K562 (cell line): ENCODE measurements at regions not wholly inside any gene's neighbourhood (a gene's known extent, or its start where the extent isn't known, plus 50 kb on each side); places are given as distances from the start of the nearest gene placed in this dataset.

Experiments
- ATAC-seq: fragments of 200-7000 bp; cut with Tn5 transposase; 3 replicates; pipeline ENCODE4 v1.9.1; 2020; ENCODE audit warnings: moderate library complexity
- BruUV-seq: library from RNA; stranded (reverse); fragments of 400-500 nt; replicated peaks from 2 replicates; lab custom pipeline; 2021; lab: Mats Ljungman, UMichigan
- CTCF ChIA-PET: fragments of 300-600 bp; formaldehyde crosslinking; extraction: SDS; loops from one replicate; lab custom pipeline; 2021; ENCODE audit warnings: low intra/inter-chr PET ratio; lab: Yijun Ruan, JAX
- POLR2A ChIA-PET: fragments of 300-600, 350-650 bp; sonication (Branson Sonifier 250); formaldehyde crosslinking; extraction: SDS; loops from one replicate; lab custom pipeline; 2021; ENCODE audit warnings: antibody characterized with exemption, inconsistent platforms; lab: Yijun Ruan, JAX
- DNase-seq, 4 experiments: peaks; one replicate each; pipeline versions ENCODE4 v3.0.0 to v3.0.0-alpha.2; 2011 to 2018; ENCODE audit warnings: low spot score in 3 of 4, mixed read lengths in 3 of 4; ENCODE audit errors: extremely low read depth in 1 of 4
- FAIRE-seq: peaks from 2 replicates; lab custom pipeline; 2011; peaks lifted over from hg19 to GRCh38; lab: Jason Lieb, UNC
- H2AFZ ChIP-seq: 2 replicates; pipeline ENCODE4 v1.6.0; 2011; ENCODE audit warnings: low read depth, low read length, control low read depth, inconsistent platforms
- H3K27ac ChIP-seq: fragments of 200-600 bp; 3 replicates; pipeline ENCODE4 v1.8.0; 2011; ENCODE audit warnings: low read depth, mild to moderate bottlenecking, control low read depth, inconsistent platforms, low read length, moderate library complexity, mixed read lengths; ENCODE audit errors: extremely low read depth
- H3K27me3 ChIP-seq, 2 experiments: fragments of 300-600 bp in 1 of 2; 2 replicates in 1 of 2; 3 replicates in 1 of 2; pipeline versions ENCODE4 v1.6.0 to v1.8.0; 2011; ENCODE audit warnings: inconsistent platforms in 2 of 2, low read length in 2 of 2, mild to moderate bottlenecking in 1 of 2, mixed read lengths in 1 of 2, moderate library complexity in 1 of 2; ENCODE audit not compliant: control insufficient read depth in 2 of 2, insufficient read depth in 2 of 2
- H3K36me3 ChIP-seq: fragments of 300-600 bp; 3 replicates; pipeline ENCODE4 v1.8.0; 2011; ENCODE audit warnings: mild to moderate bottlenecking, low read length, inconsistent platforms; ENCODE audit not compliant: control insufficient read depth, insufficient read depth
- H3K4me1 ChIP-seq, 2 experiments: fragments of 200-600 bp in 1 of 2; replicated peaks in 1 of 2; 2 replicates in 1 of 2; 3 replicates in 1 of 2; pipeline versions ENCODE4 v1.5.1 to v1.8.0; 2011; ENCODE audit warnings: inconsistent platforms in 2 of 2, low read length in 2 of 2, mild to moderate bottlenecking in 1 of 2, mixed read lengths in 1 of 2, moderate library complexity in 1 of 2; ENCODE audit not compliant: control insufficient read depth in 2 of 2, insufficient read depth in 2 of 2
- H3K4me2 ChIP-seq: 2 replicates; pipeline ENCODE4 v1.6.1; 2011; ENCODE audit warnings: low read length, control low read depth, inconsistent platforms, mixed read lengths; ENCODE audit not compliant: insufficient read depth
- H3K4me3 ChIP-seq: fragments of 200-600 bp; sonication (generic), shearing (Covaris generic); 2 replicates; pipeline ENCODE4 v1.5.1; 2016; ENCODE audit warnings: control low read depth, inconsistent platforms
- H3K79me2 ChIP-seq: fragments of 200-600 bp; 3 replicates; pipeline ENCODE4 v1.8.0; 2011; ENCODE audit warnings: low read length, inconsistent platforms; ENCODE audit not compliant: control insufficient read depth, insufficient read depth
- H3K9ac ChIP-seq, 2 experiments: 2 replicates each; pipeline versions ENCODE4 v1.6.0 to v1.6.1; 2011; ENCODE audit warnings: low read depth in 2 of 2, low read length in 2 of 2, control low read depth in 1 of 2, inconsistent platforms in 1 of 2, mild to moderate bottlenecking in 1 of 2, mixed read lengths in 1 of 2; ENCODE audit not compliant: insufficient read depth in 1 of 2
- H3K9me1 ChIP-seq: one replicate; pipeline ENCODE4 v1.6.0; 2011; ENCODE audit warnings: inconsistent platforms, mild to moderate bottlenecking, low read length, moderate library complexity; ENCODE audit not compliant: control insufficient read depth, insufficient read depth
- H3K9me3 ChIP-seq: replicated peaks from 2 replicates; pipeline ENCODE4 v1.5.1; 2011; ENCODE audit warnings: low read depth, low read length, inconsistent platforms; ENCODE audit not compliant: control insufficient read depth, insufficient read depth
- H4K20me1 ChIP-seq: replicated peaks from 2 replicates; pipeline ENCODE4 v1.6.1; 2011; ENCODE audit warnings: low read length, inconsistent platforms, mixed read lengths; ENCODE audit not compliant: control insufficient read depth, insufficient read depth
- ETS2 ChIP-seq: IDR thresholded peaks from 2 replicates; pipeline ENCODE4 v1.6.1; 2016; ENCODE audit warnings: borderline replicate concordance, missing genetic modification characterization, mild to moderate bottlenecking, moderate library complexity, missing compliant biosample characterization; ENCODE audit not compliant: poor library complexity, severe bottlenecking
- GATAD2B ChIP-seq: fragments of 450-650 bp; IDR thresholded peaks from 2 replicates; pipeline ENCODE4 v1.6.1; 2017; ENCODE audit warnings: mild to moderate bottlenecking, borderline replicate concordance
- MAFF ChIP-seq: IDR thresholded peaks from 2 replicates; pipeline ENCODE4 v1.6.1; 2012; ENCODE audit warnings: low read length, improper control_type of control experiment
- ZBTB40 ChIP-seq, 2 experiments: fragments of 450-650 bp in 1 of 2; sonication (generic) in 1 of 2; formaldehyde crosslinking in 1 of 2; IDR thresholded peaks; 2 replicates each; pipeline versions ENCODE4 v1.7.1 to v1.9.0; 2016 to 2022; ENCODE audit warnings: inconsistent platforms in 1 of 2, mild to moderate bottlenecking in 1 of 2, missing genetic modification reagents in 1 of 2
- ZFP30 ChIP-seq: fragments of 250-450 bp; sonication (Bioruptor Pico); IDR thresholded peaks from 2 replicates; pipeline ENCODE4 v1.8.0; 2022; ENCODE audit warnings: moderate library complexity, mild to moderate bottlenecking, inconsistent platforms, borderline replicate concordance
- WGBS: fragments of 100-300 bp; shearing (Covaris generic); methylation state at CpG from one replicate; pipeline ENCODE4 v1.1.6; 2016; ENCODE audit warnings: low coverage, mixed read lengths; ENCODE audit not compliant: insufficient coverage; ENCODE audit errors: missing lambda C conversion rate; 5-methylcytosine and 5-hydroxymethylcytosine counted together
- in situ Hi-C: fragments of 300-500 bp; cut with MboI; formaldehyde crosslinking; loops from 4 replicates; pipeline ENCODE4 v1.15.0; 2018; ENCODE audit warnings: inconsistent platforms, mixed read lengths
- intact Hi-C: fragments of 100-400 bp; cut with micrococcal nuclease; formaldehyde crosslinking; loops from 2 replicates; pipeline ENCODE4 v1.14.2; 2022
- TF ChIP-seq, protein P1 (sequence below): fragments of 450-650 bp; formaldehyde crosslinking; IDR thresholded peaks from 2 replicates; pipeline ENCODE4 v1.4.0; 2022; ENCODE audit warnings: mild to moderate bottlenecking, moderate library complexity

DNA sequence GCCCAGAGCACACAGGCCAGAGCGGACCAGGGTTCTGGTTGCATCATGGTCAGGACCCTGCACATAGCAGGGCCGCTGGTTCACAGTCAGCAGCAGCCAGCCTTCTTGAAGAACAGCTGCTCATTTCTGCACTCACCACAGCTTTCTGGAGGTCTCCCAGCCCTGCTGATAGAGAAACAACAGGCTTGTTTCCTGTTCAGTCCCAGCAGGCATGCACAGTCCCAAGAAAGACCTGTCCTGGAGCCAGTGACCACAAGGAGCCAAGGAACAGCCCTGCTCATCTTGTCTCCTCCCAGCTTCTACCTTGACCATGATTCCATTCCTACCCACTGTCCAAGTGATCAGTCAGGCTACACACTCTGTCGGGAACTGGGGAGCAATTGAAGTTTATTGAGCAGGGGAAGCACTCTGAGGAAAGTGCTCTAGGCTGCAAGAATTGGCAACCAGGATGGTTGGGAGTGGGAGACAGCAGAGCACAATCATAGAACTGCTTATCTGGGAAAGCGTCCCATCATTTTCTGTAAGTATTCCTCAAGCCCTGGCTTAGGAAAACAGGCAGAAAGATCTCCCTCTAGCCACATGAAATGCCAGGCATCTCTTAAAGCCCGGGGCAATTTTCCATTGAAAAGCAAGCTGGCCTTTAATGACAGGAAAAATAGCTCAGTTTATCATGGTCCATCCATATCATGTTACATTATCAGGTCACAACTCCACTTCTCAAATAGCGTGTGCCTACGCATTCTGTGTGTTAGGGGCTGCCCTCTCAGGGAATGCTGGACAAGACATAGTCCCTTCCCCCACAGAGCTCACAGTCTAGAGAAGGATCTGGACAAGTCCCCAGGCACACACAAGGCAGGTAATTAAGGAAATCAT, 155.4 kb upstream of the FOXF1 start:
- H4K20me1 ChIP-seq: 0 out of 2 replicates have a peak, but pooled peaks cover 3% of the 10 kb centered on the region
- H3K4me3 ChIP-seq: no peak overlapping the region
- CTCF ChIA-PET: no interaction called here
- no peak for ATAC-seq
- WGBS: under 1% methylated on average over 7 of the region's 7 CpGs
- no peak for DNase-seq
- H3K4me2 ChIP-seq: no peak overlapping the region
- FAIRE-seq: no peak
- POLR2A ChIA-PET: interaction anchor here (1.0 kb wide), 1 partner anchor 13 kb away, joined by 3 read pairs; no protein-coding TSS in a partner anchor
- intact Hi-C loops: no loop called here
- H3K27me3 ChIP-seq: peaks cover 8 to 53% of the 10 kb centered on the region in 2 experiments; a peak in 4 of 5 replicates
- no peaks in the 10 kb centered on the region for H3K9me1 ChIP-seq
- no peaks in the 10 kb centered on the region for H3K36me3 ChIP-seq
- no peaks in the 10 kb centered on the region for H3K4me1 ChIP-seq
- no TSS peak for BruUV-seq
- no peaks in the 10 kb centered on the region for H3K79me2 ChIP-seq
- no peaks in the 10 kb centered on the region for H3K9me3 ChIP-seq
- no peak overlapping the region for H3K9ac ChIP-seq
- H2AFZ ChIP-seq: no peak overlapping the region
- no peak overlapping the region for H3K27ac ChIP-seq
- in situ Hi-C loops: no loop called here
- TF ChIP-seq GATAD2B: no peak
- TF ChIP-seq ETS2 (tag): no peak
- TF ChIP-seq ZFP30 (CRISPR knock-in tag): no peak
- TF ChIP-seq, protein P1, sequence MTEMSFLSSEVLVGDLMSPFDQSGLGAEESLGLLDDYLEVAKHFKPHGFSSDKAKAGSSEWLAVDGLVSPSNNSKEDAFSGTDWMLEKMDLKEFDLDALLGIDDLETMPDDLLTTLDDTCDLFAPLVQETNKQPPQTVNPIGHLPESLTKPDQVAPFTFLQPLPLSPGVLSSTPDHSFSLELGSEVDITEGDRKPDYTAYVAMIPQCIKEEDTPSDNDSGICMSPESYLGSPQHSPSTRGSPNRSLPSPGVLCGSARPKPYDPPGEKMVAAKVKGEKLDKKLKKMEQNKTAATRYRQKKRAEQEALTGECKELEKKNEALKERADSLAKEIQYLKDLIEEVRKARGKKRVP (CRISPR knock-in tag): no peak
- TF ChIP-seq MAFF: no peak
- TF ChIP-seq ZBTB40 (IDR thresholded peaks at IDR 0.05): no peak
- TF ChIP-seq ZBTB40 (CRISPR knock-in tag; IDR thresholded peaks at IDR 0.05): no peak
